Mammary epithelial cell (primary cell): ENCODE measurements at regions not wholly inside any gene's neighbourhood (a gene's known extent, or its start where the extent isn't known, plus 50 kb on each side); places are given as distances from the start of the nearest gene placed in this dataset.

Experiments used
- EZH2 ChIP-seq: IDR thresholded peaks from 2 replicates; pipeline ENCODE4 v1.6.1; 2012; ENCODE audit warnings: low read length, inconsistent platforms, borderline replicate concordance
- TF ChIP-seq, protein P1 (sequence below), 2 donors: IDR thresholded peaks in 1 of 2; conservative IDR thresholded peaks in 1 of 2; 2 replicates each; pipeline ENCODE4 v1.5.1; 2011 to 2012; ENCODE audit warnings: inconsistent platforms in 2 of 2, low read length in 2 of 2, mild to moderate bottlenecking in 2 of 2, control low read depth in 1 of 2, low read depth in 1 of 2; ENCODE audit not compliant: insufficient read depth in 1 of 2; ENCODE audit errors: extremely low read depth in 1 of 2

DNA sequence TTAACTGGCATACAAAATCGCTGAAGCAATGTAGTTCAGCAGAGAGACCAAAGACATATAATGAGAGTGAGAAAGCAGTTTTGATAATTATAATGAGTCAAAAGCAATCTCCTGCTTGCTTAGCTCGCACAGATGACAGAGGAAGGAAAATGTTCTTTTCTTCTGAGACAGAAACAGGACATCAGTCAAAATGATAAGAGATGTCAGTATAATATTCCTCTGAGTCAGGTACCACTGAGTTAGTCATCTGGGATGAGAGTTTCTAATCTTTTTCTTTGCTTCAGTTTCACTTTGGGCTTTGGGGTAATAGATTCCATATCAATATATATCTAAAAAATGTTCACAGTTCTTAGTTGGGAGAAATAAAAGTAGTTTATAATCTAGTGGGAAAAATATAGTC is 387.2 kb downstream of the PCDH7 start:
- TF ChIP-seq, protein P1, sequence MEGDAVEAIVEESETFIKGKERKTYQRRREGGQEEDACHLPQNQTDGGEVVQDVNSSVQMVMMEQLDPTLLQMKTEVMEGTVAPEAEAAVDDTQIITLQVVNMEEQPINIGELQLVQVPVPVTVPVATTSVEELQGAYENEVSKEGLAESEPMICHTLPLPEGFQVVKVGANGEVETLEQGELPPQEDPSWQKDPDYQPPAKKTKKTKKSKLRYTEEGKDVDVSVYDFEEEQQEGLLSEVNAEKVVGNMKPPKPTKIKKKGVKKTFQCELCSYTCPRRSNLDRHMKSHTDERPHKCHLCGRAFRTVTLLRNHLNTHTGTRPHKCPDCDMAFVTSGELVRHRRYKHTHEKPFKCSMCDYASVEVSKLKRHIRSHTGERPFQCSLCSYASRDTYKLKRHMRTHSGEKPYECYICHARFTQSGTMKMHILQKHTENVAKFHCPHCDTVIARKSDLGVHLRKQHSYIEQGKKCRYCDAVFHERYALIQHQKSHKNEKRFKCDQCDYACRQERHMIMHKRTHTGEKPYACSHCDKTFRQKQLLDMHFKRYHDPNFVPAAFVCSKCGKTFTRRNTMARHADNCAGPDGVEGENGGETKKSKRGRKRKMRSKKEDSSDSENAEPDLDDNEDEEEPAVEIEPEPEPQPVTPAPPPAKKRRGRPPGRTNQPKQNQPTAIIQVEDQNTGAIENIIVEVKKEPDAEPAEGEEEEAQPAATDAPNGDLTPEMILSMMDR (conservative IDR thresholded peaks at IDR 0.05 in 1 of 2, IDR thresholded peaks at IDR 0.05 in 1 of 2; ENCODE audit: extremely low read depth in 1 of 2, insufficient read depth in 1 of 2, low read depth in 1 of 2, low read length in 2 of 2), result no peak
- no peak for TF ChIP-seq EZH2
